ENCODE measurements at regions not wholly inside any gene's neighbourhood (a gene's known extent, or its start where the extent isn't known, plus 50 kb on each side); places are given as distances from the start of the nearest gene placed in this dataset.

GRCh38 chr20:58149437-58150091 lies 78.9 kb downstream of the ANKRD60 start:
- Histone ChIP-seq H3K4me1 (no peaks in the 10 kb centered on the region), H3K4me3 (no peak overlapping the region), H3K27ac (no peak overlapping the region), H3K9me3 (peaks cover 6% of the 10 kb centered on the region; the same call in 2 of the 3 replicates), H3K4me2 (no peak overlapping the region)
- FAIRE-seq (no peak), DNase-seq (ENCODE audit: low read depth in 1 of 2, low spot score in 1 of 2) (no peak), ATAC-seq (no peak)
- ChIA-PET CTCF (interaction anchor here (1.7 kb wide), 1 partner anchor 29 kb away, joined by 5 read pairs; no protein-coding TSS in a partner anchor), POLR2A (no interaction called here)
- no peak for TF ChIP-seq ZNF302 (CRISPR knock-in tag; IDR thresholded peaks at IDR 0.05)
- TF ChIP-seq FOSB (CRISPR knock-in tag; IDR thresholded peaks at IDR 0.05): no peak
- no peak for TF ChIP-seq ESRRA (IDR thresholded peaks at IDR 0.05; ENCODE audit: borderline replicate concordance, low read length)
- TF ChIP-seq CBX2 (IDR thresholded peaks at IDR 0.05; ENCODE audit: borderline replicate concordance, low read depth): no peak
- TF ChIP-seq SMC3 (IDR thresholded peaks at IDR 0.05): no peak
- no peak for TF ChIP-seq GATA3 (IDR thresholded peaks at IDR 0.05; ENCODE audit: borderline replicate concordance)
- no peak for TF ChIP-seq KDM1A (IDR thresholded peaks at IDR 0.05; ENCODE audit: low read depth)
- no peak for TF ChIP-seq MAFK (IDR thresholded peaks at IDR 0.05; ENCODE audit: partially characterized antibody)
- TF ChIP-seq MAZ (IDR thresholded peaks at IDR 0.05; ENCODE audit: borderline replicate concordance, low read depth, low read length): no peak
- TF ChIP-seq ZSCAN20 (CRISPR knock-in tag; IDR thresholded peaks at IDR 0.05): no peak
- no peak for TF ChIP-seq HOXA7 (CRISPR knock-in tag; IDR thresholded peaks at IDR 0.05)
- no peak for TF ChIP-seq FOSL2 (IDR thresholded peaks at IDR 0.05)
- no peak for TF ChIP-seq FOSL2 (CRISPR knock-in tag; IDR thresholded peaks at IDR 0.05)
- TF ChIP-seq HDAC2 (IDR thresholded peaks at IDR 0.05): no peak
- no peak for TF ChIP-seq CHD2 (IDR thresholded peaks at IDR 0.05; ENCODE audit: low read length, partially characterized antibody)
- no peak for TF ChIP-seq CHD4 (IDR thresholded peaks at IDR 0.05; ENCODE audit: borderline replicate concordance)
- no peak for TF ChIP-seq BHLHE40 (IDR thresholded peaks at IDR 0.05; ENCODE audit: low read depth, low read length)
- TF ChIP-seq EHF (CRISPR knock-in tag; IDR thresholded peaks at IDR 0.05): no peak
- 34% methylated on average over 5 of the region's 5 CpGs for WGBS (ENCODE audit: missing lambda C conversion rate)

DNA sequence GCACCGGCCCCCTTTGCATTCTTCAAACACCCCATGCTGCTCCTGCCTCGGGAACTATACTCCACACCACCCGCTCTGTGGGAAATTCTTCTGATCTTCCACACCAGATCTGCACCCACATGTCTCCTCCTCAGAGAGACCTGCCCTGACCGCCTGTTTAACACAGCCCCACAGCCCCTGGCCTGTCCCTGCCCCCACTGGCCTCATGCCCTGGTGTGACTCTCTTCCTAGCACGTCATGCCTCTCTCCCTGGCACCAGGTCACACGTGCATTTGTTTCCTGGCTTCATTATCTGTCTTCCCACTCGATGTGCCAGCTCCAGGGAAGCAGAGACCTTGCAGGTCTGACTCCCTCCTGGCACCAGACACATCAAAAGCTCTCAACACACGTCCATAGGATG lies 79.6 kb downstream of the ANKRD60 start:
- no peak for DNase-seq (ENCODE audit: low read depth in 1 of 2, low spot score in 1 of 2)
- FAIRE-seq: no peak
- POLR2A ChIA-PET: no interaction called here
- Histone ChIP-seq H3K4me1 (no peaks in the 10 kb centered on the region), H3K4me3 (no peak overlapping the region), H3K9me3 (peaks cover 6% of the 10 kb centered on the region; the same call in 2 of the 3 replicates), H3K27ac (no peak overlapping the region), H3K4me2 (no peak overlapping the region)
- TF ChIP-seq, protein P1, sequence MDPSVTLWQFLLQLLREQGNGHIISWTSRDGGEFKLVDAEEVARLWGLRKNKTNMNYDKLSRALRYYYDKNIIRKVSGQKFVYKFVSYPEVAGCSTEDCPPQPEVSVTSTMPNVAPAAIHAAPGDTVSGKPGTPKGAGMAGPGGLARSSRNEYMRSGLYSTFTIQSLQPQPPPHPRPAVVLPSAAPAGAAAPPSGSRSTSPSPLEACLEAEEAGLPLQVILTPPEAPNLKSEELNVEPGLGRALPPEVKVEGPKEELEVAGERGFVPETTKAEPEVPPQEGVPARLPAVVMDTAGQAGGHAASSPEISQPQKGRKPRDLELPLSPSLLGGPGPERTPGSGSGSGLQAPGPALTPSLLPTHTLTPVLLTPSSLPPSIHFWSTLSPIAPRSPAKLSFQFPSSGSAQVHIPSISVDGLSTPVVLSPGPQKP (IDR thresholded peaks at IDR 0.05; ENCODE audit: low read depth, low read length): no peak
- TF ChIP-seq EHMT2 (IDR thresholded peaks at IDR 0.05; ENCODE audit: low read depth) (no peak), MAX (IDR thresholded peaks at IDR 0.05) (no peak)
- WGBS (ENCODE audit: missing lambda C conversion rate): 26% methylated on average over 8 of the region's 8 CpGs
- ATAC-seq: no peak
- CTCF ChIA-PET: interaction anchor here (1.7 kb wide), 1 partner anchor 30 kb away, joined by 5 read pairs; no protein-coding TSS in a partner anchor

DNA sequence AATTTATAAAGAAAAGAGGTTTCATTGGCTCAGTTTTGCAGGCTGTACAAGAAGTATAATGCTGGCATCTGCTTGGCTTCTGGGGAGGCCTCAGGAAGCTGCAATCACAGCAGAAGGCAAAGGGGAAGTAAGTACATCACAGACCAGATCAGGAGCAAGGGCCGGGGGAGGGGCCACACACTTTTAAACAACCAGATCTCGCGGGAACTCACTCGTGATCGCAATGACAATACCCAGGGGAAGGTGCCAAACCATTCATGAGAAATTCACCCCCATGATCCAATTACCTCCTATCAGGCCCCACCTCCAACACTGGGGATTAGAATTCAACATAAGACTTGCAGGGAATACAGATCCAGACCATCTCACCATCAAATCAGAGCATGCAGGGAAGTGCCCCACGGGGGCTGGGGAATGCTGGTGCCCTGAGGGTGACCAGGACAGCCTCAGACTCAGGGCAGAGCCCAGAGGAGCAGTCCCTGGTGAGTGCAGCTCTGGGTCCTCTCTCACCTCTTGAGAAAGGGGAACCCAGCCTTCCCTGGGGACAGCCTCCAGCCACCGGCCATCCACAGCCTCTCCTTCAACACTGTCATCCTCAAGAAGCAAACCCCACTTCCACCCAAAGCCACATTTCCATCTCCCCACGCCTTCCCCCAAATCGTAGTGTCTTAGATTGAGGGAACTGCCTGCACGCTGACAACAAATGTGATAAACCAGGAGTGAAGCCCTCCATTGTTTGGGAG lies 80.7 kb downstream of the ANKRD60 start:
- ChIA-PET CTCF (interaction anchor here (1.4 to 1.7 kb wide), 2 partner anchors 13 to 31 kb away, joined by 3 to 5 read pairs; no protein-coding TSS in a partner anchor), POLR2A (no interaction called here)
- Histone ChIP-seq H3K9me3 (peaks cover 6% of the 10 kb centered on the region; the same call in 2 of the 3 replicates), H3K4me3 (no peak overlapping the region), H3K4me1 (no peaks in the 10 kb centered on the region), H3K4me2 (no peak overlapping the region), H3K27ac (no peak overlapping the region)
- ATAC-seq: no peak
- 23% methylated on average over 10 of the region's 10 CpGs for WGBS (ENCODE audit: missing lambda C conversion rate)
- FAIRE-seq: no peak
- DNase-seq (ENCODE audit: low read depth in 1 of 2, low spot score in 1 of 2): no peak
- TF ChIP-seq GATA3 (IDR thresholded peaks at IDR 0.05; ENCODE audit: borderline replicate concordance) (no peak), BHLHE40 (IDR thresholded peaks at IDR 0.05; ENCODE audit: low read depth, low read length) (no peak), CBX8 (IDR thresholded peaks at IDR 0.05) (no peak), ZC3H11A (IDR thresholded peaks at IDR 0.05) (no peak), RNF2 (IDR thresholded peaks at IDR 0.05; ENCODE audit: borderline replicate concordance, low read depth) (no peak), PHF8 (IDR thresholded peaks at IDR 0.05; ENCODE audit: borderline replicate concordance, low read depth) (no peak), RARB (CRISPR knock-in tag; IDR thresholded peaks at IDR 0.05) (no peak), ESRRA (IDR thresholded peaks at IDR 0.05; ENCODE audit: borderline replicate concordance, low read length) (no peak), HOXB5 (CRISPR knock-in tag; IDR thresholded peaks at IDR 0.05) (no peak), ZFP36 (IDR thresholded peaks at IDR 0.05; ENCODE audit: borderline replicate concordance, partially characterized antibody) (no peak), MAX (IDR thresholded peaks at IDR 0.05) (no peak), ZNF302 (CRISPR knock-in tag; IDR thresholded peaks at IDR 0.05) (no peak), EHMT2 (IDR thresholded peaks at IDR 0.05; ENCODE audit: low read depth) (no peak), MYC (IDR thresholded peaks at IDR 0.05; ENCODE audit: borderline replicate concordance, low read length) (no peak), ZSCAN20 (CRISPR knock-in tag; IDR thresholded peaks at IDR 0.05) (no peak), TP53 (CRISPR knock-in tag; IDR thresholded peaks at IDR 0.05) (no peak)
- TF ChIP-seq, protein P2, sequence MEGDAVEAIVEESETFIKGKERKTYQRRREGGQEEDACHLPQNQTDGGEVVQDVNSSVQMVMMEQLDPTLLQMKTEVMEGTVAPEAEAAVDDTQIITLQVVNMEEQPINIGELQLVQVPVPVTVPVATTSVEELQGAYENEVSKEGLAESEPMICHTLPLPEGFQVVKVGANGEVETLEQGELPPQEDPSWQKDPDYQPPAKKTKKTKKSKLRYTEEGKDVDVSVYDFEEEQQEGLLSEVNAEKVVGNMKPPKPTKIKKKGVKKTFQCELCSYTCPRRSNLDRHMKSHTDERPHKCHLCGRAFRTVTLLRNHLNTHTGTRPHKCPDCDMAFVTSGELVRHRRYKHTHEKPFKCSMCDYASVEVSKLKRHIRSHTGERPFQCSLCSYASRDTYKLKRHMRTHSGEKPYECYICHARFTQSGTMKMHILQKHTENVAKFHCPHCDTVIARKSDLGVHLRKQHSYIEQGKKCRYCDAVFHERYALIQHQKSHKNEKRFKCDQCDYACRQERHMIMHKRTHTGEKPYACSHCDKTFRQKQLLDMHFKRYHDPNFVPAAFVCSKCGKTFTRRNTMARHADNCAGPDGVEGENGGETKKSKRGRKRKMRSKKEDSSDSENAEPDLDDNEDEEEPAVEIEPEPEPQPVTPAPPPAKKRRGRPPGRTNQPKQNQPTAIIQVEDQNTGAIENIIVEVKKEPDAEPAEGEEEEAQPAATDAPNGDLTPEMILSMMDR (IDR thresholded peaks at IDR 0.05): no peak

Measured in A549 (cell line).